ENCODE measurements at regions not wholly inside any gene's neighbourhood (a gene's known extent, or its start where the extent isn't known, plus 50 kb on each side); places are given as distances from the start of the nearest gene placed in this dataset.

DNA sequence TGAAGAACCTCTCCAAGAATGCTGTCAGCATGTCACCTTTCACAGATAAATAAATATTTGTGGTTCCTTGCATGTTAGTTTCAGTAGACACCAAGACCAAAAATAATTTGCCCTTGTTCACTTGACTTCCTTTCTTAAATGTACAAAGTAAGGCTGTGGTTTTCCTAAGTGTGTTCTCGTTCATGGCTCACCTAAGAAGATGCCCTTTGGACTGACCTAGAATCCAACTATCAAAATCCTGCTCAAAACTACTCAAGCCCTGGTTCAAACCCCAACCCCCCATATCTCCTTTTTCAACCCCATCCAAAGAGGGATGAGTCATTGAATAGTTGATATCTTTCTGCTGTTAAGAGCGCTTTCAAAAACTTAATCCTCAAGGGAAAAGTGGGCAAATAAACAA is 247.8 kb upstream of the ZNF507 start:
- no peaks in the 10 kb centered on the region for H3K9me3 Mint-ChIP-seq
- ChIA-PET POLR2A (no interaction called here), CTCF (no interaction called here)
- DNase-seq = no peak
- no peak overlapping the region for H3K27ac Mint-ChIP-seq
- intact Hi-C loops (cut with micrococcal nuclease) = no loop called here
- no peak overlapping the region for H3K4me3 Mint-ChIP-seq
- TF ChIP-seq, protein P1, sequence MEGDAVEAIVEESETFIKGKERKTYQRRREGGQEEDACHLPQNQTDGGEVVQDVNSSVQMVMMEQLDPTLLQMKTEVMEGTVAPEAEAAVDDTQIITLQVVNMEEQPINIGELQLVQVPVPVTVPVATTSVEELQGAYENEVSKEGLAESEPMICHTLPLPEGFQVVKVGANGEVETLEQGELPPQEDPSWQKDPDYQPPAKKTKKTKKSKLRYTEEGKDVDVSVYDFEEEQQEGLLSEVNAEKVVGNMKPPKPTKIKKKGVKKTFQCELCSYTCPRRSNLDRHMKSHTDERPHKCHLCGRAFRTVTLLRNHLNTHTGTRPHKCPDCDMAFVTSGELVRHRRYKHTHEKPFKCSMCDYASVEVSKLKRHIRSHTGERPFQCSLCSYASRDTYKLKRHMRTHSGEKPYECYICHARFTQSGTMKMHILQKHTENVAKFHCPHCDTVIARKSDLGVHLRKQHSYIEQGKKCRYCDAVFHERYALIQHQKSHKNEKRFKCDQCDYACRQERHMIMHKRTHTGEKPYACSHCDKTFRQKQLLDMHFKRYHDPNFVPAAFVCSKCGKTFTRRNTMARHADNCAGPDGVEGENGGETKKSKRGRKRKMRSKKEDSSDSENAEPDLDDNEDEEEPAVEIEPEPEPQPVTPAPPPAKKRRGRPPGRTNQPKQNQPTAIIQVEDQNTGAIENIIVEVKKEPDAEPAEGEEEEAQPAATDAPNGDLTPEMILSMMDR (IDR thresholded peaks at IDR 0.05) = no peak
- ATAC-seq = no peak
- H3K4me1 Mint-ChIP-seq (ENCODE audit: low read depth) = no peaks in the 10 kb centered on the region
- no peaks in the 10 kb centered on the region for H3K36me3 Mint-ChIP-seq (ENCODE audit: low read depth)
- H3K27me3 Mint-ChIP-seq = no peaks in the 10 kb centered on the region

GRCh38 chr19:32098968-32099367 is 246.4 kb upstream of the ZNF507 start:
- Mint-ChIP-seq H3K27ac (no peak overlapping the region), H3K4me3 (no peak overlapping the region), H3K9me3 (no peaks in the 10 kb centered on the region), H3K4me1 (ENCODE audit: low read depth) (no peaks in the 10 kb centered on the region), H3K27me3 (no peaks in the 10 kb centered on the region), H3K36me3 (ENCODE audit: low read depth) (no peaks in the 10 kb centered on the region)
- ChIA-PET CTCF (no interaction called here), POLR2A (no interaction called here)
- DNase-seq = no peak
- TF ChIP-seq, protein P1 (IDR thresholded peaks at IDR 0.05) = no peak
- ATAC-seq = no peak
- intact Hi-C loops (cut with micrococcal nuclease) = no loop called here

GRCh38 chr19:32101206-32101605 is 244.2 kb upstream of the ZNF507 start:
- Mint-ChIP-seq H3K27ac (no peak overlapping the region), H3K36me3 (ENCODE audit: low read depth) (no peaks in the 10 kb centered on the region), H3K27me3 (peaks cover 7% of the 10 kb centered on the region), H3K4me3 (no peak overlapping the region), H3K4me1 (ENCODE audit: low read depth) (no peaks in the 10 kb centered on the region), H3K9me3 (no peaks in the 10 kb centered on the region)
- no peak for ATAC-seq
- ChIA-PET CTCF (no interaction called here), POLR2A (no interaction called here)
- TF ChIP-seq, protein P1 (IDR thresholded peaks at IDR 0.05) = no peak
- intact Hi-C loops (cut with micrococcal nuclease) = no loop called here
- no peak for DNase-seq

GRCh38 chr19:32103541-32103940 is 241.9 kb upstream of the ZNF507 start:
- Mint-ChIP-seq H3K27ac (no peak overlapping the region), H3K4me3 (no peak overlapping the region), H3K27me3 (peaks cover 9% of the 10 kb centered on the region), H3K36me3 (ENCODE audit: low read depth) (no peaks in the 10 kb centered on the region), H3K9me3 (peaks cover 2% of the 10 kb centered on the region), H3K4me1 (ENCODE audit: low read depth) (no peaks in the 10 kb centered on the region)
- DNase-seq = no peak
- ChIA-PET CTCF (interaction anchor here (1.7 kb wide), 1 partner anchor 121 kb away, joined by 4 read pairs; no protein-coding TSS in a partner anchor), POLR2A (no interaction called here)
- no peak for ATAC-seq
- TF ChIP-seq, protein P1 (IDR thresholded peaks at IDR 0.05) = no peak
- intact Hi-C loops (cut with micrococcal nuclease) = no loop called here

GRCh38 chr19:32104153-32104849 is 241.1 kb upstream of the ZNF507 start:
- Mint-ChIP-seq H3K36me3 (ENCODE audit: low read depth) (no peaks in the 10 kb centered on the region), H3K4me1 (ENCODE audit: low read depth) (no peaks in the 10 kb centered on the region), H3K4me3 (no peak overlapping the region), H3K9me3 (peaks cover 2% of the 10 kb centered on the region), H3K27me3 (peaks cover 11% of the 10 kb centered on the region), H3K27ac (no peak overlapping the region)
- ATAC-seq (no peak), DNase-seq (no peak)
- ChIA-PET CTCF (interaction anchor here (1.7 kb wide), 1 partner anchor 120 kb away, joined by 4 read pairs; no protein-coding TSS in a partner anchor), POLR2A (no interaction called here)
- TF ChIP-seq, protein P1 (IDR thresholded peaks at IDR 0.05) = no peak
- intact Hi-C loops (cut with micrococcal nuclease) = no loop called here
